ENCODE measurements at regions not wholly inside any gene's neighbourhood (a gene's known extent, or its start where the extent isn't known, plus 50 kb on each side); places are given as distances from the start of the nearest gene placed in this dataset.

DNA sequence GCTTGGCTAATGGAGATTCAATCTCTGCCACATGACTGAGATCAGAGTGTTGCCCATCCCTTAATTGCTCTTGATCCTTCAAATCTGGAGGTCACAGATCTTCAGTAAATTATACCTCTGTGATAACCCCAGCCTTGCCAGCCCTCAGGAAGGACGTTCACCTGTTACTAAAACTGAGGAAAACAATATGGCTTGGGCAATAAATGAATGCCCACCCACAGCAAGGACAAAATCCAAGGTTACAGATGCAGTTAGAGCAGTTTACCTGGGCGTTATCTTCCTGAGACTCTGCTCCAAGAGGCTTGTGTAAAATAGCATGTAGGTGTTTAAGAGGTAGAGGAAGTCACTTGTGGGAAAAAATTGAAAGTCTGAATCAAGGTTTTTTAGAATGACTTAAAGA is 69.3 kb upstream of the MAOA start:
- no peaks in the 10 kb centered on the region for H3K79me2 ChIP-seq (ENCODE audit: insufficient read depth, low read length)
- no peak overlapping the region for H3K4me3 Mint-ChIP-seq
- no peaks in the 10 kb centered on the region for H3K27me3 ChIP-seq (ENCODE audit: control insufficient read depth in 2 of 2, insufficient read depth in 2 of 2, low read length in 2 of 2)
- H3K9me3 Mint-ChIP-seq: peaks cover 0 to 3% (median 1%) of the 10 kb centered on the region in 7 donors
- no peak overlapping the region for H3K9ac ChIP-seq (ENCODE audit: insufficient read depth, low read length, poor library complexity, severe bottlenecking)
- H3K9me3 ChIP-seq (replicated peaks in 1 of 2; ENCODE audit: control insufficient read depth in 1 of 2, insufficient read depth in 1 of 2, low read length in 2 of 2): no peaks in the 10 kb centered on the region
- H3K36me3 ChIP-seq (replicated peaks in 1 of 2; ENCODE audit: control insufficient read depth in 1 of 2, insufficient read depth in 2 of 2, low read length in 2 of 2): no peaks in the 10 kb centered on the region
- no peaks in the 10 kb centered on the region for H3K36me3 Mint-ChIP-seq
- no peak for TF ChIP-seq CTCF (IDR thresholded peaks at IDR 0.05)
- peaks cover 11% of the 10 kb centered on the region for H3K4me1 Mint-ChIP-seq
- H3K27ac ChIP-seq (ENCODE audit: low read depth in 1 of 2, low read length in 2 of 2): no peak overlapping the region
- H3K27ac Mint-ChIP-seq: no peak overlapping the region
- peaks cover 0 to 2% (median 0%) of the 10 kb centered on the region in 3 donors for H3K27me3 Mint-ChIP-seq (ENCODE audit: low read depth in 3 of 3)
- H2AFZ ChIP-seq (ENCODE audit: insufficient read depth, low read depth, low read length, poor library complexity, severe bottlenecking): no peak overlapping the region
- no peaks in the 10 kb centered on the region for H4K20me1 ChIP-seq (ENCODE audit: insufficient read depth, low read length)
- no peak for DNase-seq
- no peak overlapping the region for H3K4me3 ChIP-seq (replicated peaks in 1 of 3; ENCODE audit: low read depth in 2 of 3, low read length in 3 of 3)
- H3K4me1 ChIP-seq (ENCODE audit: control insufficient read depth in 1 of 2, insufficient read depth in 2 of 2, low read length in 2 of 2): peaks cover 0 to 4% of the 10 kb centered on the region in 2 donors
- WGBS (ENCODE audit: insufficient coverage): no CpG with 5 or more reads among the region's 2 CpGs
- intact Hi-C loops (cut with micrococcal nuclease): no loop called here
- no peak overlapping the region for H3K4me2 ChIP-seq (replicated peaks; ENCODE audit: extremely low read depth, low read length, poor library complexity, severe bottlenecking)

GRCh38 chrX:43589735-43590134 is 66.4 kb upstream of the MAOA start:
- Mint-ChIP-seq H3K27ac (no peak overlapping the region), H3K9me3 (peaks cover 0 to 5% (median 2%) of the 10 kb centered on the region in 7 donors), H3K4me3 (no peak overlapping the region), H3K36me3 (no peaks in the 10 kb centered on the region), H3K4me1 (peaks cover 7% of the 10 kb centered on the region), H3K27me3 (ENCODE audit: low read depth in 3 of 3) (no peaks in the 10 kb centered on the region)
- DNase-seq: no peak
- no peaks in the 10 kb centered on the region for H3K27me3 ChIP-seq (ENCODE audit: control insufficient read depth in 2 of 2, insufficient read depth in 2 of 2, low read length in 2 of 2)
- no peaks in the 10 kb centered on the region for H4K20me1 ChIP-seq (ENCODE audit: insufficient read depth, low read length)
- no peak for TF ChIP-seq CTCF (IDR thresholded peaks at IDR 0.05)
- intact Hi-C loops (cut with micrococcal nuclease): no loop called here
- no peak overlapping the region for H3K4me3 ChIP-seq (replicated peaks in 1 of 3; ENCODE audit: low read depth in 2 of 3, low read length in 3 of 3)
- H2AFZ ChIP-seq (ENCODE audit: insufficient read depth, low read depth, low read length, poor library complexity, severe bottlenecking): no peak overlapping the region
- H3K36me3 ChIP-seq (replicated peaks in 1 of 2; ENCODE audit: control insufficient read depth in 1 of 2, insufficient read depth in 2 of 2, low read length in 2 of 2): no peaks in the 10 kb centered on the region
- no peak overlapping the region for H3K27ac ChIP-seq (ENCODE audit: low read depth in 1 of 2, low read length in 2 of 2)
- no peaks in the 10 kb centered on the region for H3K79me2 ChIP-seq (ENCODE audit: insufficient read depth, low read length)
- no peak overlapping the region for H3K9ac ChIP-seq (ENCODE audit: insufficient read depth, low read length, poor library complexity, severe bottlenecking)
- H3K9me3 ChIP-seq (replicated peaks in 1 of 2; ENCODE audit: control insufficient read depth in 1 of 2, insufficient read depth in 1 of 2, low read length in 2 of 2): no peaks in the 10 kb centered on the region
- WGBS (ENCODE audit: insufficient coverage): no CpG with 5 or more reads among the region's 3 CpGs
- H3K4me1 ChIP-seq (ENCODE audit: control insufficient read depth in 1 of 2, insufficient read depth in 2 of 2, low read length in 2 of 2): no peaks in the 10 kb centered on the region
- no peak overlapping the region for H3K4me2 ChIP-seq (replicated peaks; ENCODE audit: extremely low read depth, low read length, poor library complexity, severe bottlenecking)
